WTC11 (cell line): ENCODE measurements at regions not wholly inside any gene's neighbourhood (a gene's known extent, or its start where the extent isn't known, plus 50 kb on each side); places are given as distances from the start of the nearest gene placed in this dataset.

Experiments used
- ATF1 ChIP-seq: sonication (generic); formaldehyde crosslinking; IDR thresholded peaks from 2 replicates; pipeline ENCODE4 v1.8.1; 2023; ENCODE audit warnings: mild to moderate bottlenecking, moderate library complexity, missing genetic modification reagents
- CTCF ChIP-seq: fragments of 200-600 bp; IDR thresholded peaks from 2 replicates; pipeline ENCODE4 v1.8.0; 2022; ENCODE audit warnings: antibody characterized with exemption
- ELF4 ChIP-seq: sonication (generic); formaldehyde crosslinking; IDR thresholded peaks from 2 replicates; pipeline ENCODE4 v1.8.1; 2022; ENCODE audit warnings: low read depth, mild to moderate bottlenecking, moderate library complexity, missing genetic modification reagents
- GABPB1 ChIP-seq: sonication (generic); formaldehyde crosslinking; IDR thresholded peaks from 2 replicates; pipeline ENCODE4 v1.8.1; 2023; ENCODE audit warnings: mild to moderate bottlenecking, missing genetic modification reagents
- GRHL2 ChIP-seq: fragments of 250-450 bp; sonication (Bioruptor Pico); IDR thresholded peaks from 2 replicates; pipeline ENCODE4 v1.8.0; 2022; ENCODE audit warnings: mild to moderate bottlenecking, moderate library complexity; ENCODE audit not compliant: insufficient replicate concordance, severe bottlenecking
- JUN ChIP-seq: sonication (generic); formaldehyde crosslinking; IDR thresholded peaks from 2 replicates; pipeline ENCODE4 v1.8.0; 2023; ENCODE audit warnings: mild to moderate bottlenecking, missing genetic modification reagents
- KAT7 ChIP-seq: sonication (generic); formaldehyde crosslinking; IDR thresholded peaks from 2 replicates; pipeline ENCODE4 v1.8.1; 2023; ENCODE audit warnings: missing genetic modification reagents, mild to moderate bottlenecking, borderline replicate concordance
- NFYB ChIP-seq: sonication (generic); formaldehyde crosslinking; conservative IDR thresholded peaks from 2 replicates; pipeline ENCODE4 v1.8.0; 2022; ENCODE audit warnings: low read depth, missing genetic modification reagents
- NR2C2 ChIP-seq: sonication (generic); formaldehyde crosslinking; IDR thresholded peaks from 2 replicates; pipeline ENCODE4 v1.8.0; 2022; ENCODE audit warnings: mild to moderate bottlenecking, missing genetic modification reagents
- SMAD4 ChIP-seq: sonication (generic); formaldehyde crosslinking; IDR thresholded peaks from 2 replicates; pipeline ENCODE4 v1.8.0; 2022; ENCODE audit warnings: mild to moderate bottlenecking, missing genetic modification reagents
- STAT6 ChIP-seq: sonication (generic); formaldehyde crosslinking; conservative IDR thresholded peaks from 2 replicates; pipeline ENCODE4 v1.8.1; 2023; ENCODE audit warnings: mild to moderate bottlenecking, low read depth, missing genetic modification reagents, moderate library complexity

- TF ChIP-seq CTCF (no peak), NR2C2 (CRISPR knock-in tag) (no peak), ELF4 (CRISPR knock-in tag) (no peak), NFYB (no peak), SMAD4 (CRISPR knock-in tag) (no peak), GABPB1 (CRISPR knock-in tag) (no peak), GRHL2 (CRISPR knock-in tag) (no peak), KAT7 (CRISPR knock-in tag) (no peak), ATF1 (no peak), JUN (no peak), STAT6 (CRISPR knock-in tag) (no peak)
Measured at GRCh38 chr16:13342675-13343074, 441.3 kb downstream of the SHISA9 start.
